Tibial nerve (tissue), 4 donors: ENCODE measurements at regions not wholly inside any gene's neighbourhood (a gene's known extent, or its start where the extent isn't known, plus 50 kb on each side); places are given as distances from the start of the nearest gene placed in this dataset.

Experiments
- EP300 ChIP-seq, 2 donors: sonication (generic); formaldehyde crosslinking; IDR thresholded peaks; one replicate each; pipeline ENCODE4 v1.6.1; 2017; ENCODE audit warnings: antibody characterized with exemption in 2 of 2, mild to moderate bottlenecking in 1 of 2
- TF ChIP-seq, protein P1 (sequence below), 5 experiments: fragments of 200-600 bp in 3 of 5; fragments of 450-650 bp in 2 of 5; sonication (generic) in 3 of 5; IDR thresholded peaks; one replicate each; pipeline ENCODE4 v1.5.1; 2016 to 2019; ENCODE audit warnings: antibody characterized with exemption in 5 of 5, mild to moderate bottlenecking in 3 of 5, moderate library complexity in 2 of 5

DNA sequence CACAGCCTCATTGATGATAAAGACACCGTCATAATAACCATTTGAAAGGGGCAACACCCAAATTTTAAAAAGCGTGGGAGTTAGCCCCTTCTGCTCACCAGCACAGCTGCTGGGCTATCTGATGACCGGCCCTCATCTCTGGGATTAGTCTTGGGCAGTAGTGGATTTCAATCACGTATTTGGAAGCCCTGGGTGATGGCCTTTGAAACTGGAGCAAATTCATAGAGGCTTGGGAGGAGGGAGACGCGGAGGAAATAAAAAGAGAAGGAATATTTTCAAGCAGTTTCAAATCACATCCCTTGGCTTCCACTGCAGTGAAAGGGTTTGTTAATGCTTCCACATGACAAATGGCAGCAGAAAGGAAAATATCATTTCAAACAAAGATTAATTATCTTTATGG is 357.8 kb downstream of the ZNF516 start:
- no peak for TF ChIP-seq EP300 (IDR thresholded peaks at IDR 0.05)
- TF ChIP-seq, protein P1, sequence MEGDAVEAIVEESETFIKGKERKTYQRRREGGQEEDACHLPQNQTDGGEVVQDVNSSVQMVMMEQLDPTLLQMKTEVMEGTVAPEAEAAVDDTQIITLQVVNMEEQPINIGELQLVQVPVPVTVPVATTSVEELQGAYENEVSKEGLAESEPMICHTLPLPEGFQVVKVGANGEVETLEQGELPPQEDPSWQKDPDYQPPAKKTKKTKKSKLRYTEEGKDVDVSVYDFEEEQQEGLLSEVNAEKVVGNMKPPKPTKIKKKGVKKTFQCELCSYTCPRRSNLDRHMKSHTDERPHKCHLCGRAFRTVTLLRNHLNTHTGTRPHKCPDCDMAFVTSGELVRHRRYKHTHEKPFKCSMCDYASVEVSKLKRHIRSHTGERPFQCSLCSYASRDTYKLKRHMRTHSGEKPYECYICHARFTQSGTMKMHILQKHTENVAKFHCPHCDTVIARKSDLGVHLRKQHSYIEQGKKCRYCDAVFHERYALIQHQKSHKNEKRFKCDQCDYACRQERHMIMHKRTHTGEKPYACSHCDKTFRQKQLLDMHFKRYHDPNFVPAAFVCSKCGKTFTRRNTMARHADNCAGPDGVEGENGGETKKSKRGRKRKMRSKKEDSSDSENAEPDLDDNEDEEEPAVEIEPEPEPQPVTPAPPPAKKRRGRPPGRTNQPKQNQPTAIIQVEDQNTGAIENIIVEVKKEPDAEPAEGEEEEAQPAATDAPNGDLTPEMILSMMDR (IDR thresholded peaks at IDR 0.05) = no peak
